K562 (cell line): ENCODE measurements at regions not wholly inside any gene's neighbourhood (a gene's known extent, or its start where the extent isn't known, plus 50 kb on each side); places are given as distances from the start of the nearest gene placed in this dataset.

Experiments used
- ARID4B ChIP-seq: sonication (generic); formaldehyde crosslinking; IDR thresholded peaks from 2 replicates; pipeline ENCODE4 v1.8.0; 2022; ENCODE audit warnings: mild to moderate bottlenecking, missing genetic modification reagents
- BRF1 ChIP-seq: IDR thresholded peaks from 3 replicates; pipeline ENCODE4 v1.6.1; 2011; ENCODE audit warnings: borderline replicate concordance, mild to moderate bottlenecking; ENCODE audit not compliant: insufficient read length; ENCODE audit errors: extremely low read depth
- CAMTA2 ChIP-seq: fragments of 250-450 bp; sonication (Bioruptor Pico); conservative IDR thresholded peaks from 2 replicates; pipeline ENCODE4 v1.5.1; 2022
- CBX1 ChIP-seq: sonication (generic); IDR thresholded peaks from 2 replicates; pipeline ENCODE4 v1.6.1; 2016; ENCODE audit warnings: antibody characterized with exemption, low read depth, mild to moderate bottlenecking
- CBX5 ChIP-seq: IDR thresholded peaks from 2 replicates; pipeline ENCODE4 v1.6.1; 2014; ENCODE audit warnings: low read depth, borderline replicate concordance
- DACH1 ChIP-seq: fragments of 450-650 bp; IDR thresholded peaks from 2 replicates; pipeline ENCODE4 v1.6.1; 2018; ENCODE audit not compliant: partially characterized antibody
- DPF2 ChIP-seq: fragments of 450-650 bp; IDR thresholded peaks from 2 replicates; pipeline ENCODE4 v1.6.1; 2016
- FOXA1 ChIP-seq: fragments of 450-650 bp; IDR thresholded peaks from 2 replicates; pipeline ENCODE4 v1.6.1; 2016; ENCODE audit warnings: mild to moderate bottlenecking, borderline replicate concordance
- GTF3C2 ChIP-seq: IDR thresholded peaks from 3 replicates; pipeline ENCODE4 v1.6.1; 2011; ENCODE audit warnings: borderline replicate concordance, mild to moderate bottlenecking, moderate library complexity; ENCODE audit not compliant: insufficient read length; ENCODE audit errors: extremely low read depth
- KLF16 ChIP-seq: IDR thresholded peaks from 2 replicates; pipeline ENCODE4 v1.6.1; 2016; ENCODE audit warnings: antibody characterized with exemption
- MEF2A ChIP-seq: IDR thresholded peaks from 2 replicates; pipeline ENCODE4 v1.6.1; 2011; ENCODE audit warnings: low read depth, mild to moderate bottlenecking, low read length, moderate library complexity; ENCODE audit not compliant: control insufficient read depth
- NCOA2 ChIP-seq, 2 experiments: fragments of 450-650 bp; IDR thresholded peaks; 2 replicates each; pipeline ENCODE4 v1.6.1; 2018; ENCODE audit warnings: mild to moderate bottlenecking in 2 of 2, moderate library complexity in 1 of 2; ENCODE audit not compliant: partially characterized antibody in 2 of 2
- TOE1 ChIP-seq, 2 experiments: fragments of 450-650 bp in 1 of 2; sonication (generic) in 1 of 2; formaldehyde crosslinking in 1 of 2; IDR thresholded peaks; 2 replicates each; pipeline versions ENCODE4 v1.7.1 to v1.8.0; 2016 to 2022; ENCODE audit warnings: borderline replicate concordance in 2 of 2, mild to moderate bottlenecking in 2 of 2, antibody characterized with exemption in 1 of 2, inconsistent platforms in 1 of 2, low read depth in 1 of 2, missing genetic modification reagents in 1 of 2, moderate library complexity in 1 of 2
- ZBTB5 ChIP-seq: fragments of 450-650 bp; IDR thresholded peaks from 2 replicates; pipeline ENCODE4 v1.6.1; 2017; ENCODE audit warnings: antibody characterized with exemption
- ZNF232 ChIP-seq: sonication (generic); formaldehyde crosslinking; IDR thresholded peaks from 2 replicates; pipeline ENCODE4 v1.8.0; 2022; ENCODE audit warnings: mild to moderate bottlenecking, missing genetic modification reagents
- ZNF239 ChIP-seq: fragments of 250-450 bp; sonication (Bioruptor Pico); IDR thresholded peaks from 2 replicates; pipeline ENCODE4 v1.4.0; 2020; ENCODE audit warnings: mild to moderate bottlenecking
- ZNF785 ChIP-seq: fragments of 250-450 bp; sonication (Bioruptor Pico); IDR thresholded peaks from 2 replicates; pipeline ENCODE4 v1.4.0; 2020; ENCODE audit warnings: mild to moderate bottlenecking
- TF ChIP-seq, protein P1 (sequence below): sonication (generic); formaldehyde crosslinking; IDR thresholded peaks from 2 replicates; pipeline ENCODE4 v1.9.0; 2022; ENCODE audit warnings: mild to moderate bottlenecking, missing genetic modification reagents

GRCh38 chr7:7099584-7100014 lies 82.7 kb upstream of the C1GALT1 start (continued):
- no peak for TF ChIP-seq MEF2A
- TF ChIP-seq DPF2: peak; percentile 90
- no peak for TF ChIP-seq FOXA1
- TF ChIP-seq TOE1 (IDR thresholded peaks at IDR 0.05; ENCODE audit: borderline replicate concordance): no peak; the same call in 1 of the 2 replicates
- no peak for TF ChIP-seq TOE1 (CRISPR knock-in tag; IDR thresholded peaks at IDR 0.05; ENCODE audit: borderline replicate concordance, low read depth)
- no peak for TF ChIP-seq ZNF232
- TF ChIP-seq CAMTA2 (CRISPR knock-in tag): no peak
- no peak for TF ChIP-seq GTF3C2
- 0 out of 2 replicates have a peak, but pooled peaks have one; percentile 6 for TF ChIP-seq ZNF239
- TF ChIP-seq BRF1: no peak
- no peak for TF ChIP-seq ZBTB5
- TF ChIP-seq ARID4B: no peak
- TF ChIP-seq ZNF785 (CRISPR knock-in tag): no peak
- TF ChIP-seq DACH1: peak; percentile 99
- peak; percentile 58 for TF ChIP-seq KLF16
- TF ChIP-seq, protein P1, sequence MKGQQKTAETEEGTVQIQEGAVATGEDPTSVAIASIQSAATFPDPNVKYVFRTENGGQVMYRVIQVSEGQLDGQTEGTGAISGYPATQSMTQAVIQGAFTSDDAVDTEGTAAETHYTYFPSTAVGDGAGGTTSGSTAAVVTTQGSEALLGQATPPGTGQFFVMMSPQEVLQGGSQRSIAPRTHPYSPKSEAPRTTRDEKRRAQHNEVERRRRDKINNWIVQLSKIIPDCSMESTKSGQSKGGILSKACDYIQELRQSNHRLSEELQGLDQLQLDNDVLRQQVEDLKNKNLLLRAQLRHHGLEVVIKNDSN (CRISPR knock-in tag): no peak
- TF ChIP-seq CBX1: no peak
- TF ChIP-seq CBX5: no peak
- TF ChIP-seq NCOA2 (IDR thresholded peaks at IDR 0.05; ENCODE audit: partially characterized antibody in 2 of 2): peak in 1 of 2 experiments; percentile 81
